SK-N-MC (cell line): ENCODE measurements at regions not wholly inside any gene's neighbourhood (a gene's known extent, or its start where the extent isn't known, plus 50 kb on each side); places are given as distances from the start of the nearest gene placed in this dataset.

Experiments used
- EZH2 ChIP-seq: fragments of 200-600 bp; sonication (generic); IDR thresholded peaks from one replicate; pipeline ENCODE4 v1.6.1; 2017; ENCODE audit warnings: antibody characterized with exemption
- FOXP2 ChIP-seq: optimal IDR thresholded peaks from 2 replicates; pipeline ENCODE3; 2011; ENCODE audit warnings: mild to moderate bottlenecking, moderate library complexity; ENCODE audit not compliant: insufficient read depth; ENCODE audit errors: extremely low read length, control extremely low read depth
- POLR2AphosphoS5 ChIP-seq: IDR thresholded peaks from 2 replicates; pipeline ENCODE4 v1.6.1; 2012; ENCODE audit warnings: mild to moderate bottlenecking, low read depth, low read length, borderline replicate concordance

DNA sequence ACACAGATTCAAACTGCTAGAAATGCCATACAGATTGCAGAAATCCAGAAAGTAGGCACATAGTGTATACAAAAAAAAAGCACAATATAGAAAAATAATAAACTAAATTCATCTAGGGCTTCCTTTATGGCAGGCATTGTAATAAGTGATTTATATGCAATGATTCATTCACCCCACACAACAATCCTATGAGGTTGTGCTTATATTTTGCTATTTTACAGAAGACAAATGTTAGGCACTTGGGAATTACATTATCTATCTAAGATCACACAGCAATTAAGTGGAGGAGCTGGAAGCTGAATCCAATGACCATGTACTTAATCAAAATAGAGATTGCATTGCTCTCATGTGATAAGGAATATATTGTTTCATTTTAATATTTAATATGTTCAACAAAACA is 225.7 kb upstream of the KCNK2 start:
- TF ChIP-seq EZH2, result no peak
- no peak for TF ChIP-seq POLR2AphosphoS5
- TF ChIP-seq FOXP2, result no peak
